ENCODE measurements at regions not wholly inside any gene's neighbourhood (a gene's known extent, or its start where the extent isn't known, plus 50 kb on each side); places are given as distances from the start of the nearest gene placed in this dataset.

DNA sequence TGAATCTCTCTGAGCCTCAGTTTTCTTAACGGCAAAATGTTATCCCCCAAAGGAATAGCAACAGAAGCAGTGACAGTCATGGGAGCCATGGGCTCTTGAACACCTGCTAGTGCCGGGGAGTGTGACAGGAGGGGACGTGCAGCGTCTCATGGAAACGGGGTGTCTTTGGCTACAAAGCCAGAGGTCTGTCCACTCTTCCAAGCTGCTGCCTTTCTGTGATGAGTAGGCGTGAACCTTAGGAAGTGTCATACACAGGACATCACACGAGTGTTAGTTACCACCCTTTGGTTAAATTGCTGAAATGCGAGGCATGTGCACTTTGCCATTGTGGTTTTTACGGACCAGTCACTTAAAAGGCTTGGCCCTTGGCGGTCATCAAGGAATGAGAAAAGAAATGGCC lies 93.4 kb downstream of the IRF8 start:
- Histone ChIP-seq H3K27me3 (ENCODE audit: control insufficient read depth, insufficient read depth, low read length) (no peaks in the 10 kb centered on the region), H3K4me3 (ENCODE audit: low read length) (no peak overlapping the region), H3K9me3 (ENCODE audit: control insufficient read depth, low read depth, low read length) (no peaks in the 10 kb centered on the region), H3K9ac (ENCODE audit: low read length) (no peak overlapping the region), H3K27ac (ENCODE audit: low read length) (no peak overlapping the region), H3K36me3 (ENCODE audit: control insufficient read depth, low read depth, low read length) (no peaks in the 10 kb centered on the region), H3K4me1 (ENCODE audit: control insufficient read depth, low read depth, low read length) (no peaks in the 10 kb centered on the region)

DNA sequence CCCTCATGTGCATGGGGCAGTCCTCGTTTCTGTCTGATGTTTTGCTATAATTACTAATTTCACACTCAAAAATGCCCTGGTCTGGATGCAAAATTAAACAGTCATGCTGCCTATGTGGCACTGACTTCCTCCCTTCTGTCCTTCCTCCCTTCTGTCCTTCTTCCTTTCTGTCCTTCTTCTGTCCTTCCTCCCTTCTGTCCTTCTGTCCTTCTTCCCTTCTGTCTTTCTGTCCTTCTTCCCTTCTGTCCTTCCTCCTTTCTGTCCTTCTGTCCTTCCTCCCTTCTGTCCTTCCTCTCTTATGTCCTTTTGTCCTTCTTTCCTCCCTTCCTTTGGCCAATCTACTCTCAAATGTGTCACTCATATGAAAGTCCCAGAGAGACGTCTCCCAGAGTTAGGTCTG lies 93.8 kb downstream of the IRF8 start:
- Histone ChIP-seq H3K4me3 (ENCODE audit: low read length) (no peak overlapping the region), H3K36me3 (ENCODE audit: control insufficient read depth, low read depth, low read length) (no peaks in the 10 kb centered on the region), H3K9ac (ENCODE audit: low read length) (no peak overlapping the region), H3K4me1 (ENCODE audit: control insufficient read depth, low read depth, low read length) (no peaks in the 10 kb centered on the region), H3K27me3 (ENCODE audit: control insufficient read depth, insufficient read depth, low read length) (no peaks in the 10 kb centered on the region), H3K9me3 (ENCODE audit: control insufficient read depth, low read depth, low read length) (no peaks in the 10 kb centered on the region), H3K27ac (ENCODE audit: low read length) (no peak overlapping the region)

DNA sequence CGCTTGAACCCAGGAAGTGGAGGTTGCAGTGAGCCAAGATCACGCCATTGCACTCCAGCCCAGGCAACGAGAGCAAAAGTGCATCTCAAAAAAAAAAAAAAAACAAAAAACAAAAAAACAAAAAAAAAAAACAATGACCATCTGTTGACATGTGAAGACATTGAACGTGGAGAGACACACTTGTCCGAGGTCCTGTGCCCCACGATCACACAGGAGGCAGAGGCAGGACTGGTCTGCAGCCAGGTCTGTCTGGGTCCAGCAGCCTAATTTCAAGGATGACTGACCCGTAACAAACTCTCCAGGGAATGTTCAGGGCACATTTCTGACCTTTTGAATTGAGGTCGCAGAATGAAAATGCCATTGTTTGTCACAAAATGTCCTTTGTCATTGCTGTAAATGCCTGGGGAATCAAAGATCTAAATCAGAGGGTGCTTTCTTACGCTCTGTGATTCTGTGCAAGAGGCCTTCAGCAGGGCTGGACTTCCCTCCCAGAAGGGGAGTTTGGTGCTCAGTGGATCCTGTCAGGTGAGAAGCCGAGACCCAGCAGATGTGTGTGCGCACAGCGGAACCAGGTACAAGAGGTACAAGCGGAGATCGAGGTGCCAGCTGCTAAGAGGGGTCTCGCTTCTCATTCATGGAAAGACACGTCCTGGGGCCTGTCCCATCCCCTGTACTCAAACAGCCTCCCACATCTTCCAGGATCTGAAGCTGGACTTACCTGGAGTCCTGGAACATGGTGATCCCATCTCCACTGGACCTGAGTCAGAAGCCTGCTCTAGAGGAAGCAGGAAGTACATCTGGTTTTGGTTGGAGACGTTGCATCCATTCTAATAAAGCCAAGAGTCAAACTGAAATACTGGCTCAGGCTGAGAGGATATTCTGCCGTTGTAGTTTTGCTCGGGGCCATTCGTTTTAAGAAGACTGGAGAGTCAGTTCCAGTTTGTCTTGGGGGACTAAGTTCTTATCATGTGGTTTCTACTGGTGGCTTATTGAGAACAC lies 95.8 kb downstream of the IRF8 start:
- no peak overlapping the region for H3K4me3 ChIP-seq (ENCODE audit: low read length)
- no peaks in the 10 kb centered on the region for H3K4me1 ChIP-seq (ENCODE audit: control insufficient read depth, low read depth, low read length)
- no peaks in the 10 kb centered on the region for H3K27me3 ChIP-seq (ENCODE audit: control insufficient read depth, insufficient read depth, low read length)
- no peak overlapping the region for H3K27ac ChIP-seq (ENCODE audit: low read length)
- no peaks in the 10 kb centered on the region for H3K36me3 ChIP-seq (ENCODE audit: control insufficient read depth, low read depth, low read length)
- no peaks in the 10 kb centered on the region for H3K9me3 ChIP-seq (ENCODE audit: control insufficient read depth, low read depth, low read length)
- H3K9ac ChIP-seq (ENCODE audit: low read length) = no peak overlapping the region

DNA sequence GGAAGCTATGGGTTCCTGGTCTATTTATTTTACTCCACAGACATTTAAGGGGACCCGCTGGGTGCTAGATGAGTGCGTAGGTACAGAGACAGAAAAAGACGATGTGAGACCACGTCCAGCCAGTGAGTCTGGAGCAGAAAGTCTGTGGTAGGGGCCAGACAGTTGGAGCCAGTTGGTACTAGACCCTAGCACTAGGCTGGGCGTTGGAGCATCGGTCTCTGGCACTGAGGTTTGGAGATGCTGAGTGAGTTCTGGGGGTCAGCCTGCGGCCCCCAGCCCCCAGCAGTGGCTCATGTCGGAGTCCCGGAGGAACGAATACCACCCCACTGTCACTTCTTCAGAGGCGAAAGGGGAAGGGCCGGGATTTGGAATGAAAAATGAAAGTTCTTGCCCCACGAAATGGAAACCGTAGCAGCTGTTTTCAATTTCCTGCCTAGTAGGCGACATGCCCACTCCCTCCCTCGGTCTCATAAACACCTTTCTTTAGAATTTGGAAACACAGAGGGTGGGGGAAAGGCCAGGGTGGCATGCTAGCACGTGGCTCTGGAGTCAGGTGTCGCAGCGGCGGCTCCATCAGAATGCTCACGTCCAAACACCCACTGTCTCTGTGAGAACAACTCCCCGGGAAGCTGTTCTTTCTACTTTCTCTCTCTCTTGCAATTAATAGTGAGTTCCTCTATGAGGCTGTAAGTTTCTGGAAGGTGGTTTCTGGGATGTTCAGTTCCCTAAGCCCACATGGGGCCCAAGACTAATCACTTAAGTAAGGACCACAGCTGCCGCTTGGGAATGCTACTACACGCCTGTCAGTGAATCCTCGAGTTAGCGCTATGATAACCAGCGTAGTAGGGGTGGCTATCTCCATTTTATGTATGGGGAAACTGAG lies 96.8 kb downstream of the IRF8 start:
- H3K36me3 ChIP-seq (ENCODE audit: control insufficient read depth, low read depth, low read length) = no peaks in the 10 kb centered on the region
- no peaks in the 10 kb centered on the region for H3K27me3 ChIP-seq (ENCODE audit: control insufficient read depth, insufficient read depth, low read length)
- no peak overlapping the region for H3K4me3 ChIP-seq (ENCODE audit: low read length)
- H3K9ac ChIP-seq (ENCODE audit: low read length) = no peak overlapping the region
- no peaks in the 10 kb centered on the region for H3K9me3 ChIP-seq (ENCODE audit: control insufficient read depth, low read depth, low read length)
- H3K27ac ChIP-seq (ENCODE audit: low read length) = no peak overlapping the region
- H3K4me1 ChIP-seq (ENCODE audit: control insufficient read depth, low read depth, low read length) = no peaks in the 10 kb centered on the region

DNA sequence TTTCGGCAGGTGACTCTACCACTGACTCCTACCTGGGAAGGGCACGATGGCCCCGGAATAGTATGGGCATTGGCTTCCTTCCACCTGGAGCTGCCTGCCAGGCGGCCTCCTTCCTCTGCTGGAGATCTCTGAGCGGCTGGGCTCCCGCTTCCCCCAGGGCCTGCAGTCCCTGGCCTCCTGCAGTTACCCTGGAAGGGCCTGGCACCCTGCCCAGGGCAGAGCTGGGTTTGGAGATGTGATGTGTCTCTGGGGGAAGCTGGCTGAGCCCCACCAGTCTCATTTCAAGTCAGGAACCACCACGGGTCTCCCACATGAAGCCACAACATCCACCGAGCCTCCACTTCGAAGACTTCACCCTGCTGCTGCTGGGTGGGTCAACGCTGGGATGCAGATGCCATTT lies 97.9 kb downstream of the IRF8 start:
- no peaks in the 10 kb centered on the region for H3K36me3 ChIP-seq (ENCODE audit: control insufficient read depth, low read depth, low read length)
- H3K4me1 ChIP-seq (ENCODE audit: control insufficient read depth, low read depth, low read length) = no peaks in the 10 kb centered on the region
- no peak overlapping the region for H3K9ac ChIP-seq (ENCODE audit: low read length)
- no peaks in the 10 kb centered on the region for H3K27me3 ChIP-seq (ENCODE audit: control insufficient read depth, insufficient read depth, low read length)
- H3K4me3 ChIP-seq (ENCODE audit: low read length) = no peak overlapping the region
- H3K9me3 ChIP-seq (ENCODE audit: control insufficient read depth, low read depth, low read length) = no peaks in the 10 kb centered on the region
- H3K27ac ChIP-seq (ENCODE audit: low read length) = no peak overlapping the region

DNA sequence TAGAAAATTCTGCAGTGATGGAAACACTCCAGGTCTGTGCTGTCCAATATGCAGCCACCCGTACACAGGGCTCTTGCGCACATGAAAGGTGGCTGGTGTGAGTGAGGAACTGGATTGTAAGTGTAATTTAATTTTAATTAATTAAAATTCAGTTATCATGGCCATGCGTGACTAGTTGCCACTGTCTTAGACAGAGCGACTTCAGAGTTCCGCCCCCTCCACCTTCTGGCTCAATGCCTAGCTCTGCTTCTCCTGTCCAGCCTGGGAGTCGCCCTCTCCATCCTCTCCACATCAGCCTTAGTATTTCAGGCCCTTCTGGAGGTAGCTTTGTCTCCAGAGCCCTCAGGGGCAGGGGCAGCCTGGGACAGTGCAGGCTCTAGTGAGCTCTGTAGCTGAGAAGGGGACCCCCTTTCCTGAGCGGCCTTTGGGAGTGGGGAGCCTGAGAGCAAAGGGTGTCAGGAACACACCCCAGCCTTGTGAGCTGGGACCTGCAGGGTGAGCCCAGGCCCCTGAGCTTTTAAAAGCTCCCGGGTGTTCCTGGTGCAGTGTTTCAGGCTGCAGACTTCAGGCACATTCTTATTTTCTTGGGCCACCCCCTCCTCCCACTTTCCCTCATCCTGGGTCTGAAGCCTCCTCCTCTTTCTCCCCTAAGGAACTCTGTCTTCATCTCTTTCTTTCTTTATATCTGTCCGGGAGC lies 99.4 kb downstream of the IRF8 start:
- no peaks in the 10 kb centered on the region for H3K36me3 ChIP-seq (ENCODE audit: control insufficient read depth, low read depth, low read length)
- H3K27ac ChIP-seq (ENCODE audit: low read length) = no peak overlapping the region
- no peak overlapping the region for H3K4me3 ChIP-seq (ENCODE audit: low read length)
- H3K27me3 ChIP-seq (ENCODE audit: control insufficient read depth, insufficient read depth, low read length) = no peaks in the 10 kb centered on the region
- no peak overlapping the region for H3K9ac ChIP-seq (ENCODE audit: low read length)
- no peaks in the 10 kb centered on the region for H3K4me1 ChIP-seq (ENCODE audit: control insufficient read depth, low read depth, low read length)
- no peaks in the 10 kb centered on the region for H3K9me3 ChIP-seq (ENCODE audit: control insufficient read depth, low read depth, low read length)

DNA sequence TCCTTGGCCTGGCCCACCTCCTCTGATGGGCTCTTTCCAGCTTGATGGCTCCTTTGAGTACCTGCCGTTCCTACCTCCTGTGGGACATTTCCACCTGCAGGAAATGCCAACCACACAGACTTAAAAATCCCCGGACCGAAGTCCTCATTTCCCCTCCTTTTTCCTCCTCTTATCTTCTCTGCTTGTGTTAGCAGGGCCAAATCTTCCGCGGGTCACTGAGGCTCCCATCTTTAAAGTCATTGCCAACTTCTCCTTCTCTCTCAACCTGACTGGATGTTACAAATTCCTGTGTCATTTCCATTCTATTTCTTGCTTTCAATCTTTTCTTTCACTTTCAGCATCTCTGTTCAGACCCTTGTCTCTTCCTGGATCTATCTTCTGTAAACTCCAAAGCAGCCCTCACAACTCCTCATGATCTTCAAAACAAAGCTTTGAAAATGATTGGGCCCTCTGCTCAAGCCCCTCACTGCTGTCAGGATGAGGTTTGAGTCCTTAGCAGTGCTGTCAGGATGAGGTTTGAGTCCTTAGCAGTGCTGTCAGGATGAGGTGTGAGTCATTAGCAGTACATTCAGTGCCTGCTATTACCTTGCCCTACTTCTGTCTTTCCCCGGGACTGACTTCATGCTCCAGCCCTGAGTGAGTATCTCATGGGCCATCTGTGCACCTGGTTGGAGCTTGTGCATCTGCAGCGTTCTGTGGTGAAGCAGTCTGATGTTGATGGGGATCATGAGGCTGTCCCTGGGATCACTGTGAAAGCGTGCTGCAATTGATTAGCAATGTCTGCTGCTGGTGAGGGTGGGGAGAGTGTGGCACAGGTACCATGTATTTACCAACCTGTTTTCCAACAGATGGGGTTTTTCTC lies 100.1 kb downstream of the IRF8 start:
- H3K4me1 ChIP-seq (ENCODE audit: control insufficient read depth, low read depth, low read length) = no peaks in the 10 kb centered on the region
- H3K36me3 ChIP-seq (ENCODE audit: control insufficient read depth, low read depth, low read length) = no peaks in the 10 kb centered on the region
- no peak overlapping the region for H3K27ac ChIP-seq (ENCODE audit: low read length)
- no peak overlapping the region for H3K9ac ChIP-seq (ENCODE audit: low read length)
- H3K4me3 ChIP-seq (ENCODE audit: low read length) = no peak overlapping the region
- H3K27me3 ChIP-seq (ENCODE audit: control insufficient read depth, insufficient read depth, low read length) = no peaks in the 10 kb centered on the region
- no peaks in the 10 kb centered on the region for H3K9me3 ChIP-seq (ENCODE audit: control insufficient read depth, low read depth, low read length)

DNA sequence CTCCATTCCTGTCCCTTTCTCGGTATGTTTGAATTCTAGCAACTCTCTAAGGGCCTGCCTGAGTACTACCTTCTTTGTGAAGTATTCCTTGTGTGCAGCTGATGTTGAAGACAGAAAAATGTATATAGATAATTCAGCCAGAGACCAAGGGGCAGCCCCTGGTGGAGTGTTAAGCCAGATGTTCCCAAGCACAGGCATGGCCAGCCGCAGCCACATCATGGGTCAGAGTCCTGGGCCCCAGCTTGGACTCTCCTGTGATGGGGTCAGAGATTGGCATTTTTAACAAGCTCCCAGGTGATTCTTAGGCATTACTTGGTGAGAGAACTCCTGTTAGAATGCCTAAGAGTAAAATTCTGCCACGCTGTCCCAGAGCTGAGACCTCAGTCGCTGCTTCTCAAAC lies 100.8 kb downstream of the IRF8 start:
- H3K9ac ChIP-seq (ENCODE audit: low read length) = no peak overlapping the region

DNA sequence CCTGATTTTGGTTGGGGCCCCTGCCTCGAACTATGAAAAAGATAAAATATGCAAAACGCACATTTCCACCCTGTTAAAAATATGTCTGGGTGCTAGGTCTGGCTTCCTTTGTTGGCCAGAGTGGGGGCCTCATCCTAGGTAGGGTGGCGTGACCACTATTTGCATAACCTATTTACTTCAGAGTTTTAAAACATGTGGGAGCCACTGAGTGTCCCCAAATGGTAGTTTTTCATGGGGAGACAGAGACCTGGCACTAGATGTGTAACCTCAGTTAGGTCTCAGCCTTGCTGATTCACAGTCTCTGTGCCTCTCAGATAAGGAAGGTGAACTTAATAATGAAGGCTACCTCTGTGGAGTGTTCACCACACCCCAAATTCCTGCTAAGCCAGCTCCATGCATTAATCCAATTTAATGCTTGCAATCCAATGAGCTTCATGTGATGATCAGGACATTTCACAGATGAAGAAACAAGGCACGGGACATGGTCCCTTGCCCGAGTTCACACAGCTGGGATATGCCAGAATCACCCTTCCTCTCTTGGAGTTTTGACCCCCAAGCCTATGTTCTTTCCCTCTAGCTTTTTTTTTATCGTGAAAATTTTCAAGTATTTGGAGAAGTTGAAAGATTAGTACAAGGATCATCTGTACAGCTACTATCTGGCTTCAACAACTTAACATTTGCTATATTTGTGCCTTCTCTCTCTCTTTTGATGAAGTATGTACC lies 103.4 kb downstream of the IRF8 start:
- no peaks in the 10 kb centered on the region for H3K36me3 ChIP-seq (ENCODE audit: control insufficient read depth, low read depth, low read length)
- no peaks in the 10 kb centered on the region for H3K9me3 ChIP-seq (ENCODE audit: control insufficient read depth, low read depth, low read length)
- no peaks in the 10 kb centered on the region for H3K27me3 ChIP-seq (ENCODE audit: control insufficient read depth, insufficient read depth, low read length)
- H3K4me1 ChIP-seq (ENCODE audit: control insufficient read depth, low read depth, low read length) = no peaks in the 10 kb centered on the region
- no peak overlapping the region for H3K27ac ChIP-seq (ENCODE audit: low read length)
- H3K9ac ChIP-seq (ENCODE audit: low read length) = no peak overlapping the region
- H3K4me3 ChIP-seq (ENCODE audit: low read length) = no peak overlapping the region

More for the DNA sequence above, 100.8 kb downstream of the IRF8 start:
- H3K27ac ChIP-seq (ENCODE audit: low read length) = no peak overlapping the region
- H3K36me3 ChIP-seq (ENCODE audit: control insufficient read depth, low read depth, low read length) = no peaks in the 10 kb centered on the region
- H3K4me3 ChIP-seq (ENCODE audit: low read length) = no peak overlapping the region
- H3K9me3 ChIP-seq (ENCODE audit: control insufficient read depth, low read depth, low read length) = no peaks in the 10 kb centered on the region
- no peaks in the 10 kb centered on the region for H3K27me3 ChIP-seq (ENCODE audit: control insufficient read depth, insufficient read depth, low read length)
- no peaks in the 10 kb centered on the region for H3K4me1 ChIP-seq (ENCODE audit: control insufficient read depth, low read depth, low read length)

DNA sequence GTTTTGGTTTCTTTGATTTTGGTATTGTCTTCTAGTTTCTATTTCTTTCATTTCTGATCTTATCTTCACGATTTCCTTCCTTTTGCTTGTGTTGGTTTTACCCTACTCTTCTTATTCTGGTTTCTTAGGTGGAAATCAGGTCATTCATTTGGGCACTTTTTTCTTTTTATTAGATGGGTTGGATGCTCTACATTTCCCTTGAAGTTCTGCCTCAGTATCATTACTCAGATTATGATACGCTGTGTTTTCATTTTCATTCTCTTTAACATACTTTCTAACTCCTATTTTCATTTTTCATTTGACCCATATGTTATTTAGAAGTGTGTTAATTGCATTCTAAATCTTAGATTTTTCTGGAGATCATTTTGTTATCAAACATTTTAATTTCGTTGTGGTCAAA lies 108.6 kb downstream of the IRF8 start:
- no peaks in the 10 kb centered on the region for H3K27me3 ChIP-seq (ENCODE audit: control insufficient read depth, insufficient read depth, low read length)

More for the DNA sequence above, 108.6 kb downstream of the IRF8 start:
- Histone ChIP-seq H3K9ac (ENCODE audit: low read length) (no peak overlapping the region), H3K36me3 (ENCODE audit: control insufficient read depth, low read depth, low read length) (no peaks in the 10 kb centered on the region), H3K4me3 (ENCODE audit: low read length) (no peak overlapping the region), H3K4me1 (ENCODE audit: control insufficient read depth, low read depth, low read length) (no peaks in the 10 kb centered on the region), H3K9me3 (ENCODE audit: control insufficient read depth, low read depth, low read length) (no peaks in the 10 kb centered on the region), H3K27ac (ENCODE audit: low read length) (no peak overlapping the region)

Measured in iPS-18a (cell line).